GM23338 (cell line): ENCODE measurements at regions not wholly inside any gene's neighbourhood (a gene's known extent, or its start where the extent isn't known, plus 50 kb on each side); places are given as distances from the start of the nearest gene placed in this dataset.

Experiments used
- ATAC-seq: fragments of 200-7000 bp; cut with Tn5 transposase; 3 replicates; pipeline ENCODE4 v1.9.1; 2020
- DNase-seq: peaks from one replicate; pipeline ENCODE4 v3.0.0-alpha.2; 2015; ENCODE audit warnings: low spot score
- H2AFZ ChIP-seq: fragments of 200-600 bp; sonication (generic); 2 replicates; pipeline ENCODE4 v1.8.0; 2016; ENCODE audit warnings: antibody characterized with exemption, mild to moderate bottlenecking, moderate library complexity
- H3F3A ChIP-seq: fragments of 200-600 bp; sonication (generic); replicated peaks from 2 replicates; pipeline ENCODE4 v1.8.0; 2017; ENCODE audit warnings: antibody characterized with exemption, mixed run types, low read depth
- H3K27ac ChIP-seq: fragments of 200-600 bp; sonication (generic); 2 replicates; pipeline ENCODE4 v1.6.1; 2016; ENCODE audit warnings: low read depth
- H3K27me3 ChIP-seq: fragments of 200-600 bp; sonication (generic); 2 replicates; pipeline ENCODE4 v1.8.0; 2016; ENCODE audit warnings: mild to moderate bottlenecking, mixed run types, moderate library complexity; ENCODE audit not compliant: insufficient read depth
- H3K36me3 ChIP-seq: fragments of 200-600 bp; sonication (generic); 2 replicates; pipeline ENCODE4 v1.8.0; 2016; ENCODE audit warnings: mild to moderate bottlenecking; ENCODE audit not compliant: insufficient read depth
- H3K4me1 ChIP-seq: fragments of 200-600 bp; sonication (generic); 2 replicates; pipeline ENCODE4 v1.8.0; 2016; ENCODE audit warnings: mild to moderate bottlenecking, moderate library complexity; ENCODE audit not compliant: insufficient read depth
- H3K4me2 ChIP-seq: fragments of 200-600 bp; sonication (generic); 2 replicates; pipeline ENCODE4 v1.7.1; 2017; ENCODE audit warnings: mixed run types
- H3K4me3 ChIP-seq: fragments of 200-600 bp; sonication (generic); 2 replicates; pipeline ENCODE4 v1.6.1; 2016; ENCODE audit warnings: mixed run types
- H3K79me2 ChIP-seq: fragments of 200-600 bp; sonication (generic); replicated peaks from 2 replicates; pipeline ENCODE4 v1.8.0; 2017; ENCODE audit warnings: mild to moderate bottlenecking; ENCODE audit not compliant: insufficient read depth
- H3K9me2 ChIP-seq: fragments of 200-600 bp; sonication (generic); 2 replicates; pipeline ENCODE4 v1.8.0; 2017; ENCODE audit not compliant: insufficient read depth
- H4K20me1 ChIP-seq: fragments of 200-600 bp; sonication (generic); replicated peaks from 2 replicates; pipeline ENCODE4 v1.8.0; 2017; ENCODE audit warnings: mild to moderate bottlenecking; ENCODE audit not compliant: insufficient read depth
- H3K27ac Mint-ChIP-seq: 2 replicates; pipeline ENCODE4 v1.8.0; 2020; ENCODE audit warnings: inconsistent platforms, mild to moderate bottlenecking, moderate library complexity, mixed read lengths
- H3K27me3 Mint-ChIP-seq: 3 replicates; pipeline ENCODE4 v1.8.0; 2022; ENCODE audit warnings: low read depth, mild to moderate bottlenecking, moderate library complexity, mixed read lengths, inconsistent platforms; ENCODE audit not compliant: insufficient read depth, poor library complexity
- H3K36me3 Mint-ChIP-seq: 3 replicates; pipeline ENCODE4 v1.8.0; 2021; ENCODE audit warnings: low read depth, mild to moderate bottlenecking, inconsistent platforms, moderate library complexity, mixed read lengths
- H3K4me1 Mint-ChIP-seq: 3 replicates; pipeline ENCODE4 v1.8.0; 2020; ENCODE audit warnings: mild to moderate bottlenecking, inconsistent platforms, mixed read lengths
- H3K4me3 Mint-ChIP-seq: 3 replicates; pipeline ENCODE4 v1.8.0; 2021; ENCODE audit warnings: moderate library complexity, mild to moderate bottlenecking, inconsistent platforms, mixed read lengths
- H3K9me3 Mint-ChIP-seq: 3 replicates; pipeline ENCODE4 v1.8.0; 2020; ENCODE audit warnings: moderate library complexity, mild to moderate bottlenecking, inconsistent platforms, mixed read lengths
- CREB1 ChIP-seq: fragments of 250-450 bp; sonication (Bioruptor Pico); IDR thresholded peaks from 2 replicates; pipeline ENCODE4 v1.5.0; 2020; ENCODE audit warnings: low read depth, mild to moderate bottlenecking, moderate library complexity
- CTCF ChIP-seq, 2 experiments: fragments of 200-600 bp in 1 of 2; sonication (generic) in 1 of 2; conservative IDR thresholded peaks; 2 replicates each; pipeline versions ENCODE4 v1.5.1 to v1.6.1; 2016 to 2017; ENCODE audit warnings: antibody characterized with exemption in 2 of 2, low read depth in 2 of 2, mild to moderate bottlenecking in 2 of 2, moderate library complexity in 1 of 2
- ETS1 ChIP-seq: IDR thresholded peaks from 2 replicates; pipeline ENCODE4 v1.6.1; 2016; ENCODE audit warnings: antibody characterized with exemption
- EZH2 ChIP-seq: fragments of 200-600 bp; sonication (generic); IDR thresholded peaks from one replicate; pipeline ENCODE4 v1.8.0; 2017; ENCODE audit warnings: antibody characterized with exemption, mild to moderate bottlenecking, low read depth; ENCODE audit not compliant: unreplicated experiment
- EZH2phosphoT487 ChIP-seq: fragments of 200-600 bp; sonication (generic); IDR thresholded peaks from one replicate; pipeline ENCODE4 v1.8.1; 2018; ENCODE audit warnings: antibody characterized with exemption; ENCODE audit not compliant: unreplicated experiment
- JUNB ChIP-seq: IDR thresholded peaks from one replicate; pipeline ENCODE4 v1.6.1; 2016; ENCODE audit warnings: antibody characterized with exemption; ENCODE audit not compliant: unreplicated experiment
- NANOG ChIP-seq: IDR thresholded peaks from 2 replicates; pipeline ENCODE4 v1.6.1; 2016; ENCODE audit warnings: antibody characterized with exemption, borderline replicate concordance
- REST ChIP-seq: IDR thresholded peaks from one replicate; pipeline ENCODE4 v1.6.1; 2018; ENCODE audit warnings: antibody characterized with exemption; ENCODE audit not compliant: unreplicated experiment
- STAT1 ChIP-seq: IDR thresholded peaks from one replicate; pipeline ENCODE4 v1.6.1; 2016; ENCODE audit warnings: antibody characterized with exemption; ENCODE audit not compliant: unreplicated experiment
- ZNF114 ChIP-seq: fragments of 250-450 bp; sonication (Bioruptor Pico); IDR thresholded peaks from 2 replicates; pipeline ENCODE4 v1.5.0; 2020; ENCODE audit warnings: mild to moderate bottlenecking, moderate library complexity
- ZNF331 ChIP-seq: fragments of 250-450 bp; sonication (Bioruptor Pico); IDR thresholded peaks from 2 replicates; pipeline ENCODE4 v1.5.0; 2020; ENCODE audit warnings: low read depth, mild to moderate bottlenecking, moderate library complexity
- ZNF462 ChIP-seq: fragments of 250-450 bp; sonication (Bioruptor Pico); IDR thresholded peaks from 2 replicates; pipeline ENCODE4 v1.5.0; 2020; ENCODE audit warnings: mild to moderate bottlenecking, moderate library complexity

GRCh38 chr5:158349987-158350386, 491.0 kb upstream of the CLINT1 start:
- Histone ChIP-seq H3K4me2 (no peak overlapping the region), H3K27ac (no peak overlapping the region), H3K4me3 (no peak overlapping the region), H2AFZ (no peak overlapping the region), H3K9me2 (peaks cover 6% of the 10 kb centered on the region; the same call in 1 of the 2 replicates), H3K79me2 (no peaks in the 10 kb centered on the region), H3K36me3 (no peaks in the 10 kb centered on the region), H4K20me1 (no peaks in the 10 kb centered on the region), H3K27me3 (no peaks in the 10 kb centered on the region), H3F3A (no peaks in the 10 kb centered on the region), H3K4me1 (no peaks in the 10 kb centered on the region)
- peaks cover 8% of the 10 kb centered on the region; the same call in 2 of the 3 replicates for H3K4me1 Mint-ChIP-seq
- no peak overlapping the region for H3K27ac Mint-ChIP-seq
- H3K9me3 Mint-ChIP-seq = peaks cover 9% of the 10 kb centered on the region; the same call in 2 of the 3 replicates
- DNase-seq (no peak), ATAC-seq (no peak)
- H3K36me3 Mint-ChIP-seq = peaks cover 3% of the 10 kb centered on the region; the same call in 2 of the 3 replicates
- TF ChIP-seq ETS1 (no peak), EZH2phosphoT487 (no peak), ZNF331 (CRISPR knock-in tag) (no peak), ZNF462 (CRISPR knock-in tag) (no peak), EZH2 (no peak), NANOG (no peak), CTCF (conservative IDR thresholded peaks at IDR 0.05; ENCODE audit: low read depth in 2 of 2) (no peak), JUNB (no peak), ZNF114 (CRISPR knock-in tag) (no peak), REST (no peak), STAT1 (no peak), CREB1 (CRISPR knock-in tag) (no peak)
- peaks cover 5% of the 10 kb centered on the region for H3K27me3 Mint-ChIP-seq
- H3K4me3 Mint-ChIP-seq = no peak overlapping the region
